Omental fat pad (tissue), 3 donors: ENCODE measurements at regions not wholly inside any gene's neighbourhood (a gene's known extent, or its start where the extent isn't known, plus 50 kb on each side); places are given as distances from the start of the nearest gene placed in this dataset.
"Not testable (repeated sequence)": the region's sequence is repeated elsewhere in the genome, so short reads cannot be mapped to it uniquely, and the experiment has no call there.

Experiments
- ATAC-seq: fragments of 150-250 bp; one replicate; pipeline ENCODE4 v1.9.1; 2016; ENCODE audit warnings: mild to moderate bottlenecking, moderate library complexity; ENCODE audit not compliant: low FRiP score
- DNase-seq: peaks from one replicate; pipeline ENCODE4 v3.0.0-alpha.2; 2019; ENCODE audit warnings: low spot score
- TF ChIP-seq, protein P1 (sequence below), 3 donors: fragments of 450-650 bp; IDR thresholded peaks; one replicate each; pipeline ENCODE4 v1.5.1; 2016 to 2017; ENCODE audit warnings: antibody characterized with exemption in 3 of 3, mild to moderate bottlenecking in 3 of 3, moderate library complexity in 2 of 3

- ATAC-seq: no peak
- no peak for DNase-seq
- TF ChIP-seq, protein P1, sequence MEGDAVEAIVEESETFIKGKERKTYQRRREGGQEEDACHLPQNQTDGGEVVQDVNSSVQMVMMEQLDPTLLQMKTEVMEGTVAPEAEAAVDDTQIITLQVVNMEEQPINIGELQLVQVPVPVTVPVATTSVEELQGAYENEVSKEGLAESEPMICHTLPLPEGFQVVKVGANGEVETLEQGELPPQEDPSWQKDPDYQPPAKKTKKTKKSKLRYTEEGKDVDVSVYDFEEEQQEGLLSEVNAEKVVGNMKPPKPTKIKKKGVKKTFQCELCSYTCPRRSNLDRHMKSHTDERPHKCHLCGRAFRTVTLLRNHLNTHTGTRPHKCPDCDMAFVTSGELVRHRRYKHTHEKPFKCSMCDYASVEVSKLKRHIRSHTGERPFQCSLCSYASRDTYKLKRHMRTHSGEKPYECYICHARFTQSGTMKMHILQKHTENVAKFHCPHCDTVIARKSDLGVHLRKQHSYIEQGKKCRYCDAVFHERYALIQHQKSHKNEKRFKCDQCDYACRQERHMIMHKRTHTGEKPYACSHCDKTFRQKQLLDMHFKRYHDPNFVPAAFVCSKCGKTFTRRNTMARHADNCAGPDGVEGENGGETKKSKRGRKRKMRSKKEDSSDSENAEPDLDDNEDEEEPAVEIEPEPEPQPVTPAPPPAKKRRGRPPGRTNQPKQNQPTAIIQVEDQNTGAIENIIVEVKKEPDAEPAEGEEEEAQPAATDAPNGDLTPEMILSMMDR (IDR thresholded peaks at IDR 0.05): no peak
Measured at GRCh38 chr6:118720125-118720473, 68.7 kb upstream of the CEP85L start.

- TF ChIP-seq, protein P1 (IDR thresholded peaks at IDR 0.05): no peak
- ATAC-seq: no peak
- no peak for DNase-seq
Measured at GRCh38 chr6:118719351-118720124, 68.1 kb upstream of the CEP85L start.

DNA sequence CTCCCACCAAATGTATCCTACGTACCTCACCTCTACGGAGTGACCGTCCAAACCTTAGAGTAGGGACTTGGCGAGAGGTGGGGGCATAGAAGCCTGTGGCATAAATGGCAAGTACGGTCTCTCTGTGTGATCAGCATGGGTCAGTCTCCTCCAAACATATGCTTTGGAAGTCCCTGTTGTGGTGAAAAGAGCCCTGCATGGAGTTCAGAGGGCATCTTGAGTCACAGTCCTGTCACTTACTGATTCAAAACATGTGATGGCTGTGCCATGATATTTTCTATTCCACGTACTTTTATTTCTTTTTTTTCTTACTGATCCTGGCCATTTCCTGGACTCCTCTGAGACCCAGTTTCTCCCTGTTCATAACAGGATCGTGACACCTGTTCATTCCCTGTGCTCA is 67.5 kb upstream of the CEP85L start:
- DNase-seq: no peak
- TF ChIP-seq, protein P1 (IDR thresholded peaks at IDR 0.05): no peak
- ATAC-seq: no peak

DNA sequence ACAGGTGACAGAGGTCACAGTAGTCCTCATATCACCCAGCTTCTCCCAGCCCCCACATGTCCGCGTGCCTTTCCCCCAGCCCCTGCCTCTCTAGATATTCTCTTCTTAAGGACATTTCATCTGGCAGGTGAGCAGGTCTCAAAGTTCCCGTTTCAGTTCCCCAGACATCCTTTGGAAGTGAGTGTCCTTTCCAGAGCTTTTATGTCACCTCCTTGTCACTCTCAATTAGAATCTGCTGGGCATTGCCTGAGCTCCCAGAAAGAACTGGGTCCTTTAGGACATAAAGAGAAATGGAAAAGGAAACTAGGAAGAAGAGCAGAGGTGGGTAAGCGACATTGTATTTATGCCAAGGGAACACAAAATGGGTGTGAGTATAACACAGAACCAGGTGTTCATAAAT is 66.9 kb upstream of the CEP85L start:
- no peak for DNase-seq
- TF ChIP-seq, protein P1 (IDR thresholded peaks at IDR 0.05): no peak
- ATAC-seq: no peak

DNA sequence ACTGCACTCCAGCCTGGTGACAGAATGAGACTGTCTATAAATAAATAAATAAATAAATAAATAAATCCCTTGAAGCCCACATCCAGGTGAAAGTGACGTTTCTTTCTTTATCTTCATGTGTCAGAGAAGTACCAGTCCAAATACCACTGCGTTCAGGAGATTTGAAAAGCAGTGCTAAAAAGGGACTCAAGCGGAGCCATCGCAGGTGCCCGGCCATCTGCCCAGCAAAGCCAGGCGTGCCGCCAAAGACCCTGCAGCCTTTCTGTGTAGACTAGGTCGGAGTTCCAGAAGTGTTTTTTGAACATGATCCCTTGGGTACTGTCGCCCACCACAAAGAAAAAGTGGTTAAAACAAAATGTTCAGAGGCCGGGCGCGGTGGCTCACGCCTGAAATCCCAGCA is 65.7 kb upstream of the CEP85L start:
- TF ChIP-seq, protein P1 (IDR thresholded peaks at IDR 0.05): no peak
- DNase-seq: no peak
- ATAC-seq: no peak

DNA sequence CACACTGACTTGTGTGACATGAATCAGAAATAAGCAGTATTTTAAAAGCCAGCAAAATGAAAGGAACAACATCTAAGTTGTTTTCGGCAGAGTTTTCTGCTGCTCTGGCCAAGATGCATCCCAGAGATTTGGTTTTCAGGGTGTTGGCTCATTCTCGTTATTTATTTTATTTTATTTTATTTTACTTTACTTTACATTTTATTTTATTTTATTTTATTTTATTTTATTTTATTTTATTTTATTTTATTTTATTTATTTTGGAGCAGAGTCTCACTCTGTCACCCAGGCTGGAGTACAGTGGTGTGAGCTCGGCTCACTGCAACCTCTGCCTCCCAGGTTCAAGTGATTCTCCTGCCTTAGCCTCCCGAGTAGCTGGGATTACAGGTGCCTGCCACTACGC is 64.5 kb upstream of the CEP85L start:
- ATAC-seq, DNase-seq: not testable (repeated sequence)

DNA sequence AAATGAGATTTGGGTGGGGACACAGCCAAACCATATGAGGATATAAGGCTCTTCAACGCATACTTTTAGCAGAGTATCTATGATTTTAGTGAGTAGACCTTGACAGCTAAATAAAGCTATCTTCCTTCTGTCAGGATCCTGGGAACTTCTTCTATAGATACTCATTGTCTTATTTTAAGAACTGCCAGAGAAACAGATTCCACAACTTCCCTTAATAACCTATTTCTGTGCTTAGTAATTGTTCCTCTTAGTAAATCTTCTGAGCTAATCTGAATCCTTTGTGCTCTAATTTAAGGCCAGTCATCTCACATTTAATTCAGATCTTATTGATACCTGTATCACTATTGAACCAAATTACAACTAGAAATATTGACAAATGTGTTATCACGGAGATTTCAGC is 64.0 kb upstream of the CEP85L start:
- DNase-seq: no peak
- no peak for ATAC-seq
- TF ChIP-seq, protein P1 (IDR thresholded peaks at IDR 0.05): no peak
